ENCODE measurements at regions not wholly inside any gene's neighbourhood (a gene's known extent, or its start where the extent isn't known, plus 50 kb on each side); places are given as distances from the start of the nearest gene placed in this dataset.

DNA sequence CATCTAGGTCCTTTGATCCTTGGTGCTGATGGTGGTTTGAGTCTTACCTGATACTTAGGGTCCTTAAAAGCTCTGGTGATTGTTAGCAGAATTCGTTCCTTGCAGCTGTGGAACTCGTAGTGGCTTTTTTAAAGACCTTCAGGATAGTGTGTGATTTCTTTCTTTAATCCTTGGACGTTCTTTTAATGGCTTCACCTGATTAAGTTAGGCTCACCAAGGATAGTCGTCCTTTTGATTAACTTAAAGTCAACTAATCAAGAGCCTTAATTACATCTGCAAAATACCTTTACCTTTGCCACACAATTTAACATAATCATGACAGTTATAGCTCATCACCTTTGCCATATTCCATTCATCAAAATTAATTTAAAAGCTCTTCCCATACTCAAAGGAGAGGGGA is 1807.7 kb downstream of the OLFM4 start:
- TF ChIP-seq, protein P1, sequence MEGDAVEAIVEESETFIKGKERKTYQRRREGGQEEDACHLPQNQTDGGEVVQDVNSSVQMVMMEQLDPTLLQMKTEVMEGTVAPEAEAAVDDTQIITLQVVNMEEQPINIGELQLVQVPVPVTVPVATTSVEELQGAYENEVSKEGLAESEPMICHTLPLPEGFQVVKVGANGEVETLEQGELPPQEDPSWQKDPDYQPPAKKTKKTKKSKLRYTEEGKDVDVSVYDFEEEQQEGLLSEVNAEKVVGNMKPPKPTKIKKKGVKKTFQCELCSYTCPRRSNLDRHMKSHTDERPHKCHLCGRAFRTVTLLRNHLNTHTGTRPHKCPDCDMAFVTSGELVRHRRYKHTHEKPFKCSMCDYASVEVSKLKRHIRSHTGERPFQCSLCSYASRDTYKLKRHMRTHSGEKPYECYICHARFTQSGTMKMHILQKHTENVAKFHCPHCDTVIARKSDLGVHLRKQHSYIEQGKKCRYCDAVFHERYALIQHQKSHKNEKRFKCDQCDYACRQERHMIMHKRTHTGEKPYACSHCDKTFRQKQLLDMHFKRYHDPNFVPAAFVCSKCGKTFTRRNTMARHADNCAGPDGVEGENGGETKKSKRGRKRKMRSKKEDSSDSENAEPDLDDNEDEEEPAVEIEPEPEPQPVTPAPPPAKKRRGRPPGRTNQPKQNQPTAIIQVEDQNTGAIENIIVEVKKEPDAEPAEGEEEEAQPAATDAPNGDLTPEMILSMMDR (IDR thresholded peaks at IDR 0.05; ENCODE audit: low read depth, low read length), result no peak
- no peak for DNase-seq (ENCODE audit: low read depth in 2 of 2)
- H3K4me3 ChIP-seq (replicated peaks in 1 of 2; ENCODE audit: low read depth in 2 of 2, low read length in 2 of 2), result no peak overlapping the region

DNA sequence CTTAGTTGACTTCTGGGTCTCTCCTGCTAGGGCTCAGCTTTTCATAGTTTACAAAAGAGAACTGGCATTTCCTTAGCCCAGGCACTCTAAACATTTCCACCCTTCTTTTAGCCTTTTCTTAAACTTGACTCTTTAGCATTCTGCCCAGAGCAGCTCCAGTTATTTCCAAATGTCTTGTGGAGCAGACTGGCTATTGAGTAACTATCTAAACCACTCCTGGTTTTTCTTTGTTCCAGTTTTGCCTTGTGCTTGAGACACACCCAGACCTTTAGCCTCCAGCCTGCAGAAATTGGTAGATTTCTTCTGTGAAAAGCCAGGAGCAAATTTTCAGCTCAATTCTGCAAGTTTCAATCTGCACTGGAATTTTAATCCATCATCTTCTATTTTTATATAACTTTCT is 1813.1 kb downstream of the OLFM4 start:
- no peak overlapping the region for H3K4me3 ChIP-seq (replicated peaks in 1 of 2; ENCODE audit: low read depth in 2 of 2, low read length in 2 of 2)
- TF ChIP-seq, protein P1 (IDR thresholded peaks at IDR 0.05; ENCODE audit: low read depth, low read length), result no peak
- DNase-seq (ENCODE audit: low read depth in 2 of 2), result no peak

DNA sequence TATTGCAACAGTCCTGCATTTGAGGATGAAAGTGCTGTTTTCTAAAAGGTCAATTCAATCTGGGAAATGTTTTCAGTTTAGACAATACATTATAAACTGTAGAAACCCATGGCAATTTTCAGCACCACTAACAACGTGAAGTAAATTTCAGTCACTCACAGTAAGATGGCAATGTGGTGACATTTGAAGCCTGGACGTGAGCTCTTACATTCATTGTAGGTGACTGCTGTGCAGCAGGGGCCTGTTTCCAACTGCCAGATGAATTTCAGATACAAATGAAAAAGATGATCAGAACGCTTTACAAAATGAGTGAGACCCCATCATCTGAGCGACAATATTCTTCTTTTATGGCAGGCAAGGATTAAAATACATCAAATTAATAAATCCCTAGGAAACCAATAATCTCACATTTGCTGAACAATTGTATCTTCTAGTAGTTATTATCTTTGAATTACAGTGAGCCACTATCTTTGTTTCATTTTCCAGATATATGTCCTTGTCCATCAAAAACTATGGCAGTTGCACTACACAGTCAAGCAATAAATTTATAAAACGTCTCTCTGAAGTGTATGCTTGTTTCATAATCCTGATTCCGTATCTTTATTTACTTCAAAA is 1816.8 kb downstream of the OLFM4 start:
- H3K4me3 ChIP-seq (replicated peaks in 1 of 2; ENCODE audit: low read depth in 2 of 2, low read length in 2 of 2), result no peak overlapping the region
- TF ChIP-seq, protein P1 (IDR thresholded peaks at IDR 0.05; ENCODE audit: low read depth, low read length), result no peak
- DNase-seq (ENCODE audit: low read depth in 2 of 2), result no peak

DNA sequence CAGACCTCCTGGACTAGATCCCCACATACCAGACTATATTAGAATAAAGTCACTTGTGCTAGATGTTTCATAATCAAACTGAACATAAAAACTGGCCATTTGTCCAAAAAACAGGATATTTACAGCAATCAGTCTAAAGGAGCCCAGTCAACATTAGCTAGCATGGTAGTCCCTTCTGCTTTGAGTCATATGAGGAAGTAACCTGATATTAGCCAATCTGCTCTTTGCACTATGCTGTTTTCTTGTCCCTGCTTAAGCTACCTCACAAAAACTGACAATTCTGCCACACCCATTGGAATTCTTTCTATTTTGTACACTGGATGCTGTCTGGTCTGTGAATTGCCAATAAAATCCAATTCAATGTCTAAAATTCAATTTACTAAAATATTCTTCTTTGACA is 1824.2 kb downstream of the OLFM4 start:
- TF ChIP-seq, protein P1 (IDR thresholded peaks at IDR 0.05; ENCODE audit: low read depth, low read length), result no peak
- DNase-seq (ENCODE audit: low read depth in 2 of 2), result no peak
- no peak overlapping the region for H3K4me3 ChIP-seq (replicated peaks in 1 of 2; ENCODE audit: low read depth in 2 of 2, low read length in 2 of 2)

DNA sequence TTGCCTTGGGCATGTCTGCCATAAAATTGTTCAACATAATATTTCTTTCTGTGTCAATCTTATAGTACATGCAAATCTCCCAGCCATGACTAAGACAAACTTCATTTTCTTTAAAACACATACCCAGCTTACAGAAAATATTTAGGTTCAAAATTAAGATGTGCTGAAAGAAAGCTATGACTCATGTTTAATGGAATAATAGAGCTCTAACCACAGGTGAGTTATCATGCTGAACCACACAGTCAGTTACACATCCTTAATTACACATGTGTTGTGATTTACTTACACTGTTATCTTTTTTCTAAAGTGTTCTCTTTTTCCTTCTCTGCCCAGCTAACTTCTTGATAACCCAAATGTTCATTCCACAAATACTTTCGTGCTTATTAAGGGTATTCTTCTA is 1831.2 kb downstream of the OLFM4 start:
- TF ChIP-seq, protein P1 (IDR thresholded peaks at IDR 0.05; ENCODE audit: low read depth, low read length), result no peak
- DNase-seq (ENCODE audit: low read depth in 2 of 2), result no peak
- H3K4me3 ChIP-seq (replicated peaks in 1 of 2; ENCODE audit: low read depth in 2 of 2, low read length in 2 of 2), result no peak overlapping the region

DNA sequence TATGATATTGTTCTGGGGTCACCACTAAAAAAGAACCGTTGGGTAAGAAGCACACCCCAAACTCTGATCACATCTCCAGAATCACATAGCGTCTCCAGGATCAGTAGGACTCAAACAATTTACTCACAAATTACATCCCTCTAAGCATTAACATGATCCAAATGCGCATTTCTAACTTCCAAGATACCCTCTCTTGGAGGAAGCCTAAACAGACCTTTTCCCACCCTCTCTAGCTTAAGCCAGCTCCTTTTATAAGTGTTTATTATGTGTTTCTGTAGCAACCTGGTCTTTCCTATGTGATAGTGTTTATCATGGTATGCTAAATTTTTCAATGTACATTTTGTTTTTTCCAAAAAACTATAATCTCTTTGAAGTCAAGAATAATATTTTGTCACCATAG is 1846.5 kb downstream of the OLFM4 start:
- H3K4me3 ChIP-seq (replicated peaks in 1 of 2; ENCODE audit: low read depth in 2 of 2, low read length in 2 of 2), result no peak overlapping the region
- DNase-seq (ENCODE audit: low read depth in 2 of 2), result no peak
- TF ChIP-seq, protein P1 (IDR thresholded peaks at IDR 0.05; ENCODE audit: low read depth, low read length), result no peak

DNA sequence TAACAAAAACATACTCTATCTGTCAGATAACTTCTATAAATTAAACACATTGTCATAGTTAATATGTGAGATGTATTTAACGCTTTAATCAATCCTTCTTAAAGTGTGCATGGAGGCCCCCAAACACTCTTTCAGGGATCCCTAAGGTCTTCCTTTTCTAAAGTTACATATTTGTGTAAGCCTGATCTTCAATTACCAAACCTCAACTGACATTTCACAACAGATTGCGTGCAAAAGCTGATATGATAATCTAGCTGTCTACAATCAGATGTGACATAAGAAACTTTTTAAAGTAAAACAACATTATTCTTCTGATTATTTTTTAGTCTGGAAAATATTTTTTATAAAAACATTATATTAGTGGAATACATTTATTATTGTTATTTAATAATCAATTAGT is 1850.4 kb downstream of the OLFM4 start:
- no peak for DNase-seq (ENCODE audit: low read depth in 2 of 2)
- TF ChIP-seq, protein P1 (IDR thresholded peaks at IDR 0.05; ENCODE audit: low read depth, low read length), result no peak
- no peak overlapping the region for H3K4me3 ChIP-seq (replicated peaks in 1 of 2; ENCODE audit: low read depth in 2 of 2, low read length in 2 of 2)

All from cardiac fibroblast (primary cell).